H9 (cell line): ENCODE measurements at regions not wholly inside any gene's neighbourhood (a gene's known extent, or its start where the extent isn't known, plus 50 kb on each side); places are given as distances from the start of the nearest gene placed in this dataset.

ENCODE experiments used
- DNase-seq: peaks from one replicate; pipeline ENCODE4 v3.0.0-alpha.2; 2017
- H2AFZ ChIP-seq: one replicate; pipeline ENCODE4 v1.6.1; 2013; ENCODE audit warnings: mild to moderate bottlenecking, low read length, control low read depth, moderate library complexity
- H2AK5ac ChIP-seq: 2 replicates; pipeline ENCODE4 v1.6.1; 2013; ENCODE audit warnings: low read length, control low read depth, mixed read lengths; ENCODE audit not compliant: insufficient read length
- H2BK120ac ChIP-seq: one replicate; pipeline ENCODE4 v1.6.1; 2013; ENCODE audit warnings: low read depth, mild to moderate bottlenecking, low read length, control low read depth, inconsistent platforms; ENCODE audit not compliant: poor library complexity, severe bottlenecking
- H2BK12ac ChIP-seq: 2 replicates; pipeline ENCODE4 v1.6.1; 2013; ENCODE audit warnings: low read length, control low read depth, mixed read lengths, low read depth; ENCODE audit not compliant: insufficient read length
- H2BK15ac ChIP-seq: 2 replicates; pipeline ENCODE4 v1.6.1; 2013; ENCODE audit warnings: low read depth, low read length, control low read depth
- H2BK20ac ChIP-seq: one replicate; pipeline ENCODE4 v1.6.1; 2013; ENCODE audit warnings: low read depth, mild to moderate bottlenecking, low read length, control low read depth, inconsistent platforms; ENCODE audit not compliant: poor library complexity, severe bottlenecking
- H2BK5ac ChIP-seq: 2 replicates; pipeline ENCODE4 v1.6.1; 2013; ENCODE audit warnings: low read length, control low read depth, mixed read lengths; ENCODE audit not compliant: insufficient read length
- H3K14ac ChIP-seq: 2 replicates; pipeline ENCODE4 v1.6.1; 2013; ENCODE audit warnings: low read length, control low read depth; ENCODE audit not compliant: insufficient read depth
- H3K18ac ChIP-seq: 2 replicates; pipeline ENCODE4 v1.6.1; 2013; ENCODE audit warnings: low read depth, mild to moderate bottlenecking, mixed read lengths, low read length, control low read depth; ENCODE audit not compliant: insufficient read length
- H3K23ac ChIP-seq: 2 replicates; pipeline ENCODE4 v1.6.1; 2013; ENCODE audit warnings: low read length, control low read depth, mixed read lengths, low read depth; ENCODE audit not compliant: insufficient read length
- H3K23me2 ChIP-seq: 2 replicates; pipeline ENCODE4 v1.6.1; 2013; ENCODE audit warnings: low read depth, mild to moderate bottlenecking, mixed read lengths, low read length, control low read depth; ENCODE audit not compliant: insufficient read length, poor library complexity, severe bottlenecking
- H3K27ac ChIP-seq: 2 replicates; pipeline ENCODE4 v1.5.1; 2013; ENCODE audit warnings: low read length, control low read depth, mixed read lengths, low read depth; ENCODE audit not compliant: insufficient read length
- H3K27me3 ChIP-seq: 2 replicates; pipeline ENCODE4 v1.6.1; 2013; ENCODE audit warnings: low read length, control low read depth, inconsistent platforms; ENCODE audit not compliant: insufficient read depth
- H3K4ac ChIP-seq: 2 replicates; pipeline ENCODE4 v1.6.1; 2013; ENCODE audit warnings: low read depth, mild to moderate bottlenecking, control low read depth, inconsistent platforms, low read length, moderate library complexity
- H3K4me1 ChIP-seq: 2 replicates; pipeline ENCODE4 v1.6.1; 2013; ENCODE audit warnings: low read length, control low read depth, inconsistent platforms; ENCODE audit not compliant: insufficient read depth
- H3K4me2 ChIP-seq: 2 replicates; pipeline ENCODE4 v1.6.1; 2013; ENCODE audit warnings: low read length, control low read depth, mixed read lengths; ENCODE audit not compliant: insufficient read length, insufficient read depth
- H3K56ac ChIP-seq: 2 replicates; pipeline ENCODE4 v1.6.1; 2013; ENCODE audit warnings: low read depth, mild to moderate bottlenecking, mixed read lengths, low read length, control low read depth; ENCODE audit not compliant: insufficient read length
- H3K79me1 ChIP-seq: 2 replicates; pipeline ENCODE4 v1.6.1; 2013; ENCODE audit warnings: low read depth, mild to moderate bottlenecking, moderate library complexity, low read length, control low read depth, inconsistent platforms; ENCODE audit not compliant: insufficient read depth, poor library complexity, severe bottlenecking
- H3K79me2 ChIP-seq: 2 replicates; pipeline ENCODE4 v1.6.1; 2013; ENCODE audit warnings: low read length, control low read depth, inconsistent platforms; ENCODE audit not compliant: insufficient read depth
- H3K9ac ChIP-seq: 2 replicates; pipeline ENCODE4 v1.6.1; 2013; ENCODE audit warnings: low read length, control low read depth, mixed read lengths; ENCODE audit not compliant: insufficient read length; ENCODE audit errors: extremely low read depth
- H3K9me3 ChIP-seq: one replicate; pipeline ENCODE4 v1.6.1; 2013; ENCODE audit warnings: low read depth, low read length, inconsistent platforms; ENCODE audit not compliant: control insufficient read depth
- H3T11ph ChIP-seq: one replicate; pipeline ENCODE4 v1.6.1; 2013; ENCODE audit warnings: mild to moderate bottlenecking, low read length, control low read depth, inconsistent platforms
- H4K20me1 ChIP-seq: one replicate; pipeline ENCODE4 v1.6.1; 2013; ENCODE audit not compliant: control insufficient read depth, insufficient read length, insufficient read depth
- H4K5ac ChIP-seq: 2 replicates; pipeline ENCODE4 v1.6.1; 2013; ENCODE audit warnings: low read depth, mild to moderate bottlenecking, mixed read lengths, low read length, control low read depth; ENCODE audit not compliant: insufficient read length
- H4K8ac ChIP-seq: replicated peaks from 2 replicates; pipeline ENCODE4 v1.6.1; 2013; ENCODE audit warnings: low read length, control low read depth, mixed read lengths, low read depth; ENCODE audit not compliant: insufficient read length
- H4K91ac ChIP-seq: 2 replicates; pipeline ENCODE4 v1.6.1; 2013; ENCODE audit warnings: low read depth, mild to moderate bottlenecking, moderate library complexity, mixed read lengths, low read length, control low read depth; ENCODE audit not compliant: insufficient read length
- H3K27ac Mint-ChIP-seq, 3 experiments: 2 replicates in 2 of 3; 3 replicates in 1 of 3; pipeline ENCODE4 v1.8.0; 2020 to 2021; ENCODE audit warnings: mixed read lengths in 3 of 3, mild to moderate bottlenecking in 1 of 3, moderate library complexity in 1 of 3
- H3K27me3 Mint-ChIP-seq: 2 replicates; pipeline ENCODE4 v1.8.0; 2021; ENCODE audit warnings: low read depth, mild to moderate bottlenecking, moderate library complexity, mixed read lengths
- H3K36me3 Mint-ChIP-seq, 3 experiments: 2 replicates in 2 of 3; 3 replicates in 1 of 3; pipeline ENCODE4 v1.8.0; 2020 to 2021; ENCODE audit warnings: low read depth in 3 of 3, mixed read lengths in 3 of 3; ENCODE audit not compliant: insufficient read depth in 1 of 3
- H3K4me1 Mint-ChIP-seq, 2 experiments: 2 replicates each; pipeline ENCODE4 v1.8.0; 2020; ENCODE audit warnings: mixed read lengths in 2 of 2
- H3K4me3 Mint-ChIP-seq, 2 experiments: 2 replicates in 1 of 2; 3 replicates in 1 of 2; pipeline ENCODE4 v1.8.0; 2020 to 2021; ENCODE audit warnings: mild to moderate bottlenecking in 2 of 2, mixed read lengths in 2 of 2, moderate library complexity in 1 of 2
- H3K9me3 Mint-ChIP-seq, 2 experiments: 2 replicates in 1 of 2; 3 replicates in 1 of 2; pipeline ENCODE4 v1.8.0; 2020; ENCODE audit warnings: mild to moderate bottlenecking in 2 of 2, mixed read lengths in 2 of 2, moderate library complexity in 1 of 2
- CTCF ChIP-seq: fragments of 200-600 bp; sonication (generic); conservative IDR thresholded peaks from 3 replicates; pipeline ENCODE4 v1.8.0; 2021; ENCODE audit warnings: antibody characterized with exemption, mild to moderate bottlenecking

GRCh38 chr13:74795526-74795925 lies 661.3 kb upstream of the KLF12 start:
- no peak overlapping the region for H3T11ph ChIP-seq
- no peak overlapping the region for H4K5ac ChIP-seq
- no peak overlapping the region for H3K18ac ChIP-seq
- no peaks in the 10 kb centered on the region for H4K20me1 ChIP-seq
- no peak overlapping the region for H3K14ac ChIP-seq
- H2AK5ac ChIP-seq = no peak overlapping the region
- no peak overlapping the region for H4K8ac ChIP-seq
- no peak overlapping the region for H2BK120ac ChIP-seq
- Mint-ChIP-seq H3K36me3 (no peaks in the 10 kb centered on the region; a peak in 3 of 7 replicates), H3K9me3 (no peaks in the 10 kb centered on the region; a peak in 1 of 5 replicates), H3K4me3 (no peak overlapping the region), H3K4me1 (no peaks in the 10 kb centered on the region), H3K27ac (no peak overlapping the region), H3K27me3 (no peaks in the 10 kb centered on the region)
- H3K23me2 ChIP-seq = no peaks in the 10 kb centered on the region
- DNase-seq = no peak
- no peak for TF ChIP-seq CTCF
- H3K9ac ChIP-seq = no peak overlapping the region
- no peak overlapping the region for H3K27ac ChIP-seq
- H3K79me1 ChIP-seq = no peaks in the 10 kb centered on the region
- no peak overlapping the region for H4K91ac ChIP-seq
- no peak overlapping the region for H3K4ac ChIP-seq
- no peaks in the 10 kb centered on the region for H3K9me3 ChIP-seq
- no peak overlapping the region for H2BK12ac ChIP-seq
- no peak overlapping the region for H3K56ac ChIP-seq
- no peaks in the 10 kb centered on the region for H3K27me3 ChIP-seq
- H2BK5ac ChIP-seq = no peak overlapping the region
- H3K4me1 ChIP-seq = no peaks in the 10 kb centered on the region
- no peak overlapping the region for H3K4me2 ChIP-seq
- H2BK15ac ChIP-seq = no peak overlapping the region
- no peak overlapping the region for H2AFZ ChIP-seq
- no peak overlapping the region for H2BK20ac ChIP-seq
- H3K23ac ChIP-seq = no peak overlapping the region
- no peaks in the 10 kb centered on the region for H3K79me2 ChIP-seq
